SK-N-MC (cell line): ENCODE measurements at regions not wholly inside any gene's neighbourhood (a gene's known extent, or its start where the extent isn't known, plus 50 kb on each side); places are given as distances from the start of the nearest gene placed in this dataset.

ENCODE experiments used
- EZH2 ChIP-seq: fragments of 200-600 bp; sonication (generic); IDR thresholded peaks from one replicate; pipeline ENCODE4 v1.6.1; 2017; ENCODE audit warnings: antibody characterized with exemption
- POLR2AphosphoS5 ChIP-seq: IDR thresholded peaks from 2 replicates; pipeline ENCODE4 v1.6.1; 2012; ENCODE audit warnings: mild to moderate bottlenecking, low read depth, low read length, borderline replicate concordance

- TF ChIP-seq EZH2: no peak
- TF ChIP-seq POLR2AphosphoS5: no peak
Observed at GRCh38 chr10:129369566-129369965, 97.5 kb upstream of the MGMT start.
